MM.1S (cell line): ENCODE measurements at regions not wholly inside any gene's neighbourhood (a gene's known extent, or its start where the extent isn't known, plus 50 kb on each side); places are given as distances from the start of the nearest gene placed in this dataset.

ENCODE experiments used
- CTCF ChIP-seq: fragments of 300-600 bp; sonication (generic); IDR thresholded peaks from 2 replicates; pipeline ENCODE4 v1.5.1; 2016; ENCODE audit warnings: antibody characterized with exemption, low read length, mixed read lengths
- EZH2phosphoT487 ChIP-seq: fragments of 300-600 bp; sonication (generic); IDR thresholded peaks from 2 replicates; pipeline ENCODE4 v1.6.1; 2018; ENCODE audit warnings: antibody characterized with exemption, low read length

- TF ChIP-seq CTCF = no peak
- TF ChIP-seq EZH2phosphoT487 = no peak
These were observed 107.8 kb upstream of the IRX5 start for GRCh38 chr16:54822892-54823291.
